ENCODE measurements at regions not wholly inside any gene's neighbourhood (a gene's known extent, or its start where the extent isn't known, plus 50 kb on each side); places are given as distances from the start of the nearest gene placed in this dataset.

GRCh38 chr22:48025096-48025495, 1262.6 kb downstream of the TBC1D22A start:
- DNase-seq, result no peak

- DNase-seq, result no peak
Measured at GRCh38 chr22:48021991-48022401, 1259.5 kb downstream of the TBC1D22A start.

GRCh38 chr22:48018346-48018745, 1255.9 kb downstream of the TBC1D22A start:
- no peak for DNase-seq

GRCh38 chr22:48015701-48016100, 1253.3 kb downstream of the TBC1D22A start:
- DNase-seq, result no peak

- DNase-seq, result no peak
Measured at GRCh38 chr22:48004936-48005335, 1242.5 kb downstream of the TBC1D22A start.

- DNase-seq, result no peak
Measured at GRCh38 chr22:48004038-48004437, 1241.6 kb downstream of the TBC1D22A start.

GRCh38 chr22:48001101-48001500, 1238.7 kb downstream of the TBC1D22A start:
- no peak for DNase-seq

- no peak for DNase-seq
Measured at GRCh38 chr22:47997612-47998011, 1235.2 kb downstream of the TBC1D22A start.

GRCh38 chr22:47997052-47997590, 1234.7 kb downstream of the TBC1D22A start:
- DNase-seq, result no peak

GRCh38 chr22:47996446-47996857, 1234.0 kb downstream of the TBC1D22A start:
- DNase-seq, result no peak

GRCh38 chr22:47995718-47996117, 1233.3 kb downstream of the TBC1D22A start:
- DNase-seq, result no peak

GRCh38 chr22:47995264-47995627, 1232.8 kb downstream of the TBC1D22A start:
- no peak for DNase-seq

GRCh38 chr22:47994601-47995263, 1232.3 kb downstream of the TBC1D22A start:
- DNase-seq, result no peak

- DNase-seq, result no peak
Measured at GRCh38 chr22:47994045-47994444, 1231.6 kb downstream of the TBC1D22A start.

- DNase-seq, result no peak
Measured at GRCh38 chr22:47990481-47990880, 1228.0 kb downstream of the TBC1D22A start.

GRCh38 chr22:47987885-47988515, 1225.5 kb downstream of the TBC1D22A start:
- no peak for DNase-seq

GRCh38 chr22:47976219-47976618, 1213.8 kb downstream of the TBC1D22A start:
- DNase-seq, result no peak

GRCh38 chr22:47967831-47968230, 1205.4 kb downstream of the TBC1D22A start:
- no peak for DNase-seq

GRCh38 chr22:47966316-47966715, 1203.9 kb downstream of the TBC1D22A start:
- DNase-seq, result no peak

GRCh38 chr22:47965896-47966295, 1203.4 kb downstream of the TBC1D22A start:
- DNase-seq, result no peak

GRCh38 chr22:47965066-47965465, 1202.6 kb downstream of the TBC1D22A start:
- no peak for DNase-seq

GRCh38 chr22:47963660-47964059, 1201.2 kb downstream of the TBC1D22A start:
- no peak for DNase-seq

- no peak for DNase-seq
Measured at GRCh38 chr22:47957649-47958048, 1195.2 kb downstream of the TBC1D22A start.

GRCh38 chr22:47954107-47954506, 1191.7 kb downstream of the TBC1D22A start:
- DNase-seq, result no peak

- no peak for DNase-seq
Measured at GRCh38 chr22:47944941-47945340, 1182.5 kb downstream of the TBC1D22A start.

Measured in NCI-H1048 (cell line).